ENCODE measurements at regions not wholly inside any gene's neighbourhood (a gene's known extent, or its start where the extent isn't known, plus 50 kb on each side); places are given as distances from the start of the nearest gene placed in this dataset.
A peak's percentile ranks its signal among the peaks of the same experiment; 100 is the strongest.
"Not testable (repeated sequence)": the region's sequence is repeated elsewhere in the genome, so short reads cannot be mapped to it uniquely, and the experiment has no call there.

GRCh38 chr16:10232757-10233156 lies 50.5 kb upstream of the GRIN2A start:
- DNase-seq, result no peak

GRCh38 chr16:10239640-10240039 lies 57.4 kb upstream of the GRIN2A start:
- no peak for DNase-seq

- no peak for DNase-seq
These were observed 58.8 kb upstream of the GRIN2A start for GRCh38 chr16:10240854-10241613.

GRCh38 chr16:10242097-10242496 lies 59.9 kb upstream of the GRIN2A start:
- no peak for DNase-seq

GRCh38 chr16:10242916-10243315 lies 60.7 kb upstream of the GRIN2A start:
- DNase-seq, result no peak

GRCh38 chr16:10245002-10245401 lies 62.8 kb upstream of the GRIN2A start:
- DNase-seq, result no peak

GRCh38 chr16:10250137-10250828 lies 68.1 kb upstream of the GRIN2A start:
- DNase-seq, result no peak

GRCh38 chr16:10252155-10252554 lies 69.9 kb upstream of the GRIN2A start:
- no peak for DNase-seq

GRCh38 chr16:10253409-10253808 lies 71.2 kb upstream of the GRIN2A start:
- DNase-seq, result no peak

GRCh38 chr16:10255728-10256127 lies 73.5 kb upstream of the GRIN2A start:
- DNase-seq, result no peak

GRCh38 chr16:10256784-10257641 lies 74.8 kb upstream of the GRIN2A start:
- peak; percentile 46 for DNase-seq

- DNase-seq, result not testable (repeated sequence)
These were observed 75.5 kb upstream of the GRIN2A start for GRCh38 chr16:10257642-10258251.

- not testable (repeated sequence) for DNase-seq
These were observed 76.8 kb upstream of the GRIN2A start for GRCh38 chr16:10258930-10259603.

- no peak for DNase-seq
These were observed 78.8 kb upstream of the GRIN2A start for GRCh38 chr16:10261077-10261476.

- not testable (repeated sequence) for DNase-seq
These were observed 79.3 kb upstream of the GRIN2A start for GRCh38 chr16:10261526-10261925.

GRCh38 chr16:10262377-10263132 lies 80.3 kb upstream of the GRIN2A start:
- no peak for DNase-seq

- DNase-seq, result no peak
These were observed 83.8 kb upstream of the GRIN2A start for GRCh38 chr16:10265770-10266615.

GRCh38 chr16:10266809-10267208 lies 84.6 kb upstream of the GRIN2A start:
- peak; percentile 41 for DNase-seq

GRCh38 chr16:10269632-10270031 lies 87.4 kb upstream of the GRIN2A start:
- no peak for DNase-seq

- not testable (repeated sequence) for DNase-seq
These were observed 90.1 kb upstream of the GRIN2A start for GRCh38 chr16:10272250-10272854.
